ENCODE measurements at regions not wholly inside any gene's neighbourhood (a gene's known extent, or its start where the extent isn't known, plus 50 kb on each side); places are given as distances from the start of the nearest gene placed in this dataset.

GRCh38 chrX:21126661-21127060 lies 247.6 kb upstream of the CNKSR2 start:
- H3K9ac ChIP-seq (ENCODE audit: insufficient read length, low read depth): no peak overlapping the region
- no peaks in the 10 kb centered on the region for H3K4me1 ChIP-seq (ENCODE audit: insufficient read depth, insufficient read length)
- no peaks in the 10 kb centered on the region for H3K27me3 ChIP-seq (ENCODE audit: insufficient read depth, insufficient read length)
- H3K9me3 ChIP-seq (ENCODE audit: insufficient read depth, low read length): no peaks in the 10 kb centered on the region
- H3K36me3 ChIP-seq (ENCODE audit: insufficient read depth, insufficient read length, low read length): no peaks in the 10 kb centered on the region
- TF ChIP-seq ZNF274 (IDR thresholded peaks at IDR 0.05; ENCODE audit: low read depth, low read length): no peak
- no peak for TF ChIP-seq YY1 (IDR thresholded peaks at IDR 0.05; ENCODE audit: insufficient read depth, insufficient read length)
- TF ChIP-seq SUZ12 (IDR thresholded peaks at IDR 0.05; ENCODE audit: extremely low read depth, insufficient read depth, insufficient read length): no peak
- no peak for DNase-seq (ENCODE audit: low read depth, low spot score)
- no peak overlapping the region for H3K4me3 ChIP-seq (ENCODE audit: insufficient read length, low read depth)

GRCh38 chrX:21131346-21131745 lies 242.9 kb upstream of the CNKSR2 start:
- Histone ChIP-seq H3K27me3 (ENCODE audit: insufficient read depth, insufficient read length) (no peaks in the 10 kb centered on the region), H3K9me3 (ENCODE audit: insufficient read depth, low read length) (no peaks in the 10 kb centered on the region), H3K4me1 (ENCODE audit: insufficient read depth, insufficient read length) (no peaks in the 10 kb centered on the region), H3K36me3 (ENCODE audit: insufficient read depth, insufficient read length, low read length) (no peaks in the 10 kb centered on the region), H3K9ac (ENCODE audit: insufficient read length, low read depth) (no peak overlapping the region), H3K4me3 (ENCODE audit: insufficient read length, low read depth) (no peak overlapping the region)
- TF ChIP-seq SUZ12 (IDR thresholded peaks at IDR 0.05; ENCODE audit: extremely low read depth, insufficient read depth, insufficient read length): no peak
- TF ChIP-seq YY1 (IDR thresholded peaks at IDR 0.05; ENCODE audit: insufficient read depth, insufficient read length): no peak
- no peak for TF ChIP-seq ZNF274 (IDR thresholded peaks at IDR 0.05; ENCODE audit: low read depth, low read length)
- DNase-seq (ENCODE audit: low read depth, low spot score): no peak

- Histone ChIP-seq H3K9ac (ENCODE audit: insufficient read length, low read depth) (no peak overlapping the region), H3K4me3 (ENCODE audit: insufficient read length, low read depth) (no peak overlapping the region), H3K9me3 (ENCODE audit: insufficient read depth, low read length) (no peaks in the 10 kb centered on the region), H3K27me3 (ENCODE audit: insufficient read depth, insufficient read length) (no peaks in the 10 kb centered on the region), H3K4me1 (ENCODE audit: insufficient read depth, insufficient read length) (no peaks in the 10 kb centered on the region), H3K36me3 (ENCODE audit: insufficient read depth, insufficient read length, low read length) (no peaks in the 10 kb centered on the region)
- DNase-seq (ENCODE audit: low read depth, low spot score): no peak
- TF ChIP-seq ZNF274 (IDR thresholded peaks at IDR 0.05; ENCODE audit: low read depth, low read length): no peak
- TF ChIP-seq SUZ12 (IDR thresholded peaks at IDR 0.05; ENCODE audit: extremely low read depth, insufficient read depth, insufficient read length): no peak
- TF ChIP-seq YY1 (IDR thresholded peaks at IDR 0.05; ENCODE audit: insufficient read depth, insufficient read length): no peak
These were observed 242.4 kb upstream of the CNKSR2 start for GRCh38 chrX:21131786-21132185.

- TF ChIP-seq YY1 (IDR thresholded peaks at IDR 0.05; ENCODE audit: insufficient read depth, insufficient read length): no peak
- H3K36me3 ChIP-seq (ENCODE audit: insufficient read depth, insufficient read length, low read length): no peaks in the 10 kb centered on the region
- H3K9ac ChIP-seq (ENCODE audit: insufficient read length, low read depth): no peak overlapping the region
- no peaks in the 10 kb centered on the region for H3K27me3 ChIP-seq (ENCODE audit: insufficient read depth, insufficient read length)
- no peaks in the 10 kb centered on the region for H3K4me1 ChIP-seq (ENCODE audit: insufficient read depth, insufficient read length)
- no peak for DNase-seq (ENCODE audit: low read depth, low spot score)
- no peak overlapping the region for H3K4me3 ChIP-seq (ENCODE audit: insufficient read length, low read depth)
- H3K9me3 ChIP-seq (ENCODE audit: insufficient read depth, low read length): no peaks in the 10 kb centered on the region
These were observed 241.4 kb upstream of the CNKSR2 start for GRCh38 chrX:21132686-21133393.

GRCh38 chrX:21150208-21150607 lies 224.0 kb upstream of the CNKSR2 start:
- no peak for DNase-seq (ENCODE audit: low read depth, low spot score)

GRCh38 chrX:21151051-21151450 lies 223.2 kb upstream of the CNKSR2 start:
- no peak for DNase-seq (ENCODE audit: low read depth, low spot score)
- H3K9ac ChIP-seq (ENCODE audit: insufficient read length, low read depth): no peak overlapping the region
- no peaks in the 10 kb centered on the region for H3K36me3 ChIP-seq (ENCODE audit: insufficient read depth, insufficient read length, low read length)
- H3K9me3 ChIP-seq (ENCODE audit: insufficient read depth, low read length): no peaks in the 10 kb centered on the region
- H3K4me1 ChIP-seq (ENCODE audit: insufficient read depth, insufficient read length): no peaks in the 10 kb centered on the region
- H3K4me3 ChIP-seq (ENCODE audit: insufficient read length, low read depth): no peak overlapping the region
- TF ChIP-seq ZNF274 (IDR thresholded peaks at IDR 0.05; ENCODE audit: low read depth, low read length) (no peak), YY1 (IDR thresholded peaks at IDR 0.05; ENCODE audit: insufficient read depth, insufficient read length) (no peak), SUZ12 (IDR thresholded peaks at IDR 0.05; ENCODE audit: extremely low read depth, insufficient read depth, insufficient read length) (no peak)
- H3K27me3 ChIP-seq (ENCODE audit: insufficient read depth, insufficient read length): no peaks in the 10 kb centered on the region

More at GRCh38 chrX:21150208-21150607, 224.0 kb upstream of the CNKSR2 start:
- no peak overlapping the region for H3K4me3 ChIP-seq (ENCODE audit: insufficient read length, low read depth)
- no peak overlapping the region for H3K9ac ChIP-seq (ENCODE audit: insufficient read length, low read depth)
- H3K4me1 ChIP-seq (ENCODE audit: insufficient read depth, insufficient read length): no peaks in the 10 kb centered on the region
- no peaks in the 10 kb centered on the region for H3K27me3 ChIP-seq (ENCODE audit: insufficient read depth, insufficient read length)
- TF ChIP-seq ZNF274 (IDR thresholded peaks at IDR 0.05; ENCODE audit: low read depth, low read length) (no peak), YY1 (IDR thresholded peaks at IDR 0.05; ENCODE audit: insufficient read depth, insufficient read length) (no peak), SUZ12 (IDR thresholded peaks at IDR 0.05; ENCODE audit: extremely low read depth, insufficient read depth, insufficient read length) (no peak)
- no peaks in the 10 kb centered on the region for H3K9me3 ChIP-seq (ENCODE audit: insufficient read depth, low read length)
- H3K36me3 ChIP-seq (ENCODE audit: insufficient read depth, insufficient read length, low read length): no peaks in the 10 kb centered on the region

- Histone ChIP-seq H3K4me3 (ENCODE audit: insufficient read length, low read depth) (no peak overlapping the region), H3K9ac (ENCODE audit: insufficient read length, low read depth) (no peak overlapping the region), H3K4me1 (ENCODE audit: insufficient read depth, insufficient read length) (no peaks in the 10 kb centered on the region), H3K27me3 (ENCODE audit: insufficient read depth, insufficient read length) (no peaks in the 10 kb centered on the region), H3K36me3 (ENCODE audit: insufficient read depth, insufficient read length, low read length) (no peaks in the 10 kb centered on the region), H3K9me3 (ENCODE audit: insufficient read depth, low read length) (no peaks in the 10 kb centered on the region)
- no peak for DNase-seq (ENCODE audit: low read depth, low spot score)
- TF ChIP-seq SUZ12 (IDR thresholded peaks at IDR 0.05; ENCODE audit: extremely low read depth, insufficient read depth, insufficient read length): no peak
- no peak for TF ChIP-seq YY1 (IDR thresholded peaks at IDR 0.05; ENCODE audit: insufficient read depth, insufficient read length)
- no peak for TF ChIP-seq ZNF274 (IDR thresholded peaks at IDR 0.05; ENCODE audit: low read depth, low read length)
These were observed 221.2 kb upstream of the CNKSR2 start for GRCh38 chrX:21153033-21153432.
